ENCODE measurements at regions not wholly inside any gene's neighbourhood (a gene's known extent, or its start where the extent isn't known, plus 50 kb on each side); places are given as distances from the start of the nearest gene placed in this dataset.

GRCh38 chr9:11204521-11204920 lies 591.7 kb upstream of the PTPRD start:
- no peaks in the 10 kb centered on the region for H3K4me1 ChIP-seq
- no peak for TF ChIP-seq POLR2A (IDR thresholded peaks at IDR 0.05)
- TF ChIP-seq, protein P1, sequence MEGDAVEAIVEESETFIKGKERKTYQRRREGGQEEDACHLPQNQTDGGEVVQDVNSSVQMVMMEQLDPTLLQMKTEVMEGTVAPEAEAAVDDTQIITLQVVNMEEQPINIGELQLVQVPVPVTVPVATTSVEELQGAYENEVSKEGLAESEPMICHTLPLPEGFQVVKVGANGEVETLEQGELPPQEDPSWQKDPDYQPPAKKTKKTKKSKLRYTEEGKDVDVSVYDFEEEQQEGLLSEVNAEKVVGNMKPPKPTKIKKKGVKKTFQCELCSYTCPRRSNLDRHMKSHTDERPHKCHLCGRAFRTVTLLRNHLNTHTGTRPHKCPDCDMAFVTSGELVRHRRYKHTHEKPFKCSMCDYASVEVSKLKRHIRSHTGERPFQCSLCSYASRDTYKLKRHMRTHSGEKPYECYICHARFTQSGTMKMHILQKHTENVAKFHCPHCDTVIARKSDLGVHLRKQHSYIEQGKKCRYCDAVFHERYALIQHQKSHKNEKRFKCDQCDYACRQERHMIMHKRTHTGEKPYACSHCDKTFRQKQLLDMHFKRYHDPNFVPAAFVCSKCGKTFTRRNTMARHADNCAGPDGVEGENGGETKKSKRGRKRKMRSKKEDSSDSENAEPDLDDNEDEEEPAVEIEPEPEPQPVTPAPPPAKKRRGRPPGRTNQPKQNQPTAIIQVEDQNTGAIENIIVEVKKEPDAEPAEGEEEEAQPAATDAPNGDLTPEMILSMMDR (IDR thresholded peaks at IDR 0.05) = no peak
- WGBS, 2 donors = 76 to 88% methylated on average over 3 of the region's 3 CpGs
- no peak for DNase-seq
- no peak overlapping the region for H3K27ac ChIP-seq
- no peaks in the 10 kb centered on the region for H3K27me3 ChIP-seq
- H3K9me3 ChIP-seq = no peaks in the 10 kb centered on the region
- H3K36me3 ChIP-seq (ENCODE audit: low read depth, missing control alignments) = no peaks in the 10 kb centered on the region
- intact Hi-C loops (cut with DNase I; ENCODE audit: low total_unique reads) = no loop called here
- no peak overlapping the region for H3K4me3 ChIP-seq

GRCh38 chr9:11206925-11207324 lies 594.1 kb upstream of the PTPRD start:
- Histone ChIP-seq H3K4me1 (no peaks in the 10 kb centered on the region), H3K4me3 (no peak overlapping the region), H3K9me3 (no peaks in the 10 kb centered on the region), H3K27me3 (no peaks in the 10 kb centered on the region), H3K36me3 (ENCODE audit: low read depth, missing control alignments) (no peaks in the 10 kb centered on the region), H3K27ac (no peak overlapping the region)
- no peak for DNase-seq
- intact Hi-C loops (cut with DNase I; ENCODE audit: low total_unique reads) = no loop called here
- TF ChIP-seq, protein P1 (IDR thresholded peaks at IDR 0.05) = no peak
- TF ChIP-seq POLR2A (IDR thresholded peaks at IDR 0.05) = no peak

DNA sequence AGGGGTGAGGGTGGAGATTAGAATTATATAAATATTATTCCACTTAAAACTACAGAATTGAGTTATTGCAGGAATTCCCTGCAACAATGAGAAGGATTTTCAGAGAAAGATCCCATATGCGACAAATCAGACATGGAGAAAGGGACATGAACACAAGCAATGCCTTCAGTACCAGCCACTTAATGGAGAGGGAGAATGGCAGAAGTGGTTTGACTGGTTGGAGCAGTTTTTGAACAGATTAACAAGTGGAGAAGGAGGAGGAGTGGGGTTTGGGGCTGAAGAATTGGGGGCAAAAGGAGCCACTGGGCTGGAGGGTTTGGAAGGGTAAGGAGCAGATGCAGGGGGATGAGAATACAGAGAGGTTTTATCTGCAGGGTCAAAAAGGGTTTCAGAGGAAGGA lies 620.9 kb upstream of the PTPRD start:
- Histone ChIP-seq H3K36me3 (ENCODE audit: low read depth, missing control alignments) (no peaks in the 10 kb centered on the region), H3K9me3 (no peaks in the 10 kb centered on the region), H3K27ac (no peak overlapping the region), H3K4me1 (no peaks in the 10 kb centered on the region), H3K4me3 (no peak overlapping the region), H3K27me3 (no peaks in the 10 kb centered on the region)
- no peak for DNase-seq
- WGBS, 2 donors = 80 to 98% methylated on average over 1 of the region's 1 CpG
- TF ChIP-seq POLR2A (IDR thresholded peaks at IDR 0.05) = no peak
- TF ChIP-seq, protein P1 (IDR thresholded peaks at IDR 0.05) = no peak
- intact Hi-C loops (cut with DNase I; ENCODE audit: low total_unique reads) = no loop called here

DNA sequence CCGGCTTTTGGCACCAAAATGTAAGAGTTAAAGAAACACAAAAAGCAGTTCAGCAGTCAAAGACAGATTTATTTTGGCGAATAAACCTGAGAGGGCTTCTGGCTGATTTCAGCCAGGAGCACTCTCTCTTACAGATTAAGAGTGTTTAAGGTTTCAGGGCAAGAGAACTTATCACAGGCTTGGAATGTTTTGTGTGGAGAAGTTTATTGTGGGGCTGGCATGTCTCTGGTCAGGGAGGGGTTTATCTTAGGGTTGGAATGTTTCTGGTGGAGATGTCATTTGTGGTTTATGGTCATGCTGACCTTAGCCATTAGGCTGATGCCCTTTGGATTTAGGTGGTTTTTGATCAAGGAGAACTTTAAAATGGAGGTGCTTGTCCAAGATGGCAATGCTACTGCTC lies 622.3 kb upstream of the PTPRD start:
- intact Hi-C loops (cut with DNase I; ENCODE audit: low total_unique reads) = no loop called here
- H3K4me3 ChIP-seq = no peak overlapping the region
- H3K27me3 ChIP-seq = no peaks in the 10 kb centered on the region
- no peaks in the 10 kb centered on the region for H3K36me3 ChIP-seq (ENCODE audit: low read depth, missing control alignments)
- no peak overlapping the region for H3K27ac ChIP-seq
- no peak for TF ChIP-seq POLR2A (IDR thresholded peaks at IDR 0.05)
- TF ChIP-seq, protein P1 (IDR thresholded peaks at IDR 0.05) = no peak
- no peaks in the 10 kb centered on the region for H3K9me3 ChIP-seq
- WGBS, 2 donors = 47 to 72% methylated on average over 2 of the region's 2 CpGs
- no peak for DNase-seq
- H3K4me1 ChIP-seq = no peaks in the 10 kb centered on the region

GRCh38 chr9:11241779-11242178 lies 629.0 kb upstream of the PTPRD start:
- intact Hi-C loops (cut with DNase I; ENCODE audit: low total_unique reads) = no loop called here
- no peak for TF ChIP-seq POLR2A (IDR thresholded peaks at IDR 0.05)
- TF ChIP-seq, protein P1 (IDR thresholded peaks at IDR 0.05) = no peak
- H3K4me3 ChIP-seq = no peak overlapping the region
- no peak overlapping the region for H3K27ac ChIP-seq
- DNase-seq = no peak
- no peaks in the 10 kb centered on the region for H3K9me3 ChIP-seq
- no peaks in the 10 kb centered on the region for H3K4me1 ChIP-seq
- WGBS, 2 donors = 7 to 48% methylated on average over 1 of the region's 1 CpG
- no peaks in the 10 kb centered on the region for H3K36me3 ChIP-seq (ENCODE audit: low read depth, missing control alignments)
- no peaks in the 10 kb centered on the region for H3K27me3 ChIP-seq
